DND-41 (cell line): ENCODE measurements at regions not wholly inside any gene's neighbourhood (a gene's known extent, or its start where the extent isn't known, plus 50 kb on each side); places are given as distances from the start of the nearest gene placed in this dataset.

Experiments used
- EZH2 ChIP-seq: IDR thresholded peaks from 3 replicates; pipeline ENCODE4 v1.6.1; 2012; ENCODE audit warnings: borderline replicate concordance, low read depth, mild to moderate bottlenecking, moderate library complexity, low read length, inconsistent platforms; ENCODE audit not compliant: severe bottlenecking
- TF ChIP-seq, protein P1 (sequence below): IDR thresholded peaks from 2 replicates; pipeline ENCODE4 v1.5.1; 2012; ENCODE audit warnings: borderline replicate concordance, low read length, moderate library complexity, mild to moderate bottlenecking; ENCODE audit not compliant: poor library complexity, severe bottlenecking; ENCODE audit errors: extremely low read depth

DNA sequence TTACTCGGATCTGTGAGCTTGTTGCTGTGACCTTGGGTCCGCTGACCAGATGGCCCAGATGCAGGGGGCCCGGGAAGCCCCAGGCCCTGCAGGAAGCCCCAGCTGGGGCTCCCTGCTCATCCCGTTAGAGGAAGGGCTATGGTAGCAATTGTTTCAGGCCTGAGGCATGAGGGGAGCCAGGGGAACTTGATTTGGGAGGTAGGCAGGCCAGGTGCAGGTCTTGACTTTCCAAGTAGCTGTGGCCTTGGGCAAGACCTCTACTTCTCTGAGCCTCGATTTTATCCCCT lies 55.0 kb upstream of the CXCL12 start:
- no peak for TF ChIP-seq EZH2
- TF ChIP-seq, protein P1, sequence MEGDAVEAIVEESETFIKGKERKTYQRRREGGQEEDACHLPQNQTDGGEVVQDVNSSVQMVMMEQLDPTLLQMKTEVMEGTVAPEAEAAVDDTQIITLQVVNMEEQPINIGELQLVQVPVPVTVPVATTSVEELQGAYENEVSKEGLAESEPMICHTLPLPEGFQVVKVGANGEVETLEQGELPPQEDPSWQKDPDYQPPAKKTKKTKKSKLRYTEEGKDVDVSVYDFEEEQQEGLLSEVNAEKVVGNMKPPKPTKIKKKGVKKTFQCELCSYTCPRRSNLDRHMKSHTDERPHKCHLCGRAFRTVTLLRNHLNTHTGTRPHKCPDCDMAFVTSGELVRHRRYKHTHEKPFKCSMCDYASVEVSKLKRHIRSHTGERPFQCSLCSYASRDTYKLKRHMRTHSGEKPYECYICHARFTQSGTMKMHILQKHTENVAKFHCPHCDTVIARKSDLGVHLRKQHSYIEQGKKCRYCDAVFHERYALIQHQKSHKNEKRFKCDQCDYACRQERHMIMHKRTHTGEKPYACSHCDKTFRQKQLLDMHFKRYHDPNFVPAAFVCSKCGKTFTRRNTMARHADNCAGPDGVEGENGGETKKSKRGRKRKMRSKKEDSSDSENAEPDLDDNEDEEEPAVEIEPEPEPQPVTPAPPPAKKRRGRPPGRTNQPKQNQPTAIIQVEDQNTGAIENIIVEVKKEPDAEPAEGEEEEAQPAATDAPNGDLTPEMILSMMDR = no peak
